Right forelimb (tissue), 1 donor: ENCODE measurements at regions not wholly inside any gene's neighbourhood (a gene's known extent, or its start where the extent isn't known, plus 50 kb on each side); places are given as distances from the start of the nearest gene placed in this dataset.

ENCODE experiments used
- DNase-seq: peaks from one replicate; pipeline ENCODE4 v3.0.0-alpha.2; 2018

DNA sequence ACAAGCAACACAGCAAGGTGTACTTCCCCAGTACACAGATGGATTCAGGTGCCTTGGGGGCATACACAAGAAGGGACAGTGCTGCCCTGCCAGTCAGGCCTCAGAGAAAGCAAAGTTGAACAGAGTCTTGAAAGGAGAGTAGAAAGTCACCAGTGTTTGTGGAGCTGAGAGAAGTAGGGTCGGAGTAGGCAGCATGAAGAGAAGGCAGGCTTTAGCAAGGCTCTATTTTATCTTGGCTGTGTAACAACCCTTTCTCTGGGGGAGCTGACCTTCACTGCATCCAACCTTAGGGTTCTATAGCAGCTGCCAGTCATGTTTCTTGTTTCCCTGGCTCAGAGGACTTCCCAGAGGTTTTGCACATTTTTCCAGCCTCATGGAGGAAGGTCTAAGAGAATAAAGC, 77.4 kb upstream of the BLID start:
- no peak for DNase-seq

DNA sequence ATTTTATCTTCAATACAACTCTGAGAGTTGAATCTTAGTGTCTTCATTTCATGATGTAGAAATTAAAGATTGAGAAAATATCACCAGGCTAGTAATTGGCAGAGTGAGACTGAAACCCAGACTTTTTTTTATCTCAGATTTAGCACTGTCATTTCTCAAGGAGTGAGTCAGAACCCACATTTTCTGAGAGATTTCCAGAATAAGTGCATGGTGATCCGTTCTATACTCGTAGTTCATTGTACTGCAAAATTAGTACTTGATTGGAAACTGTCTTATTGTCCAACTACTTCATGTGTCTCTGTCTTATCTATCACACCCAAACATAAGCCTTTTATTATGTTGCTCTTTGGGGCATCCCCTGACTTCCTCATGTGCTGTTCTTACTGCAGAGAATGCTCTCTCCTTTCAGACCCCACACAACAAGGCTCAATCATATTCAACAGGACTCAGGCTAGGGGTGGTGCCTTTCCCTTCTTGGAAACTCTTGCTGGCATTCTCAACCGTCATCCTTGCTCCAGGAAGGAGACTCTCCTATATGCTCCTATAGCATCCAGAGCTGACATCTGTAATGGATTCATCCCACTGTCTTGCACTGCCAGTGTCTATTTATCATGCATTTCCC, 76.7 kb upstream of the BLID start:
- no peak for DNase-seq

DNA sequence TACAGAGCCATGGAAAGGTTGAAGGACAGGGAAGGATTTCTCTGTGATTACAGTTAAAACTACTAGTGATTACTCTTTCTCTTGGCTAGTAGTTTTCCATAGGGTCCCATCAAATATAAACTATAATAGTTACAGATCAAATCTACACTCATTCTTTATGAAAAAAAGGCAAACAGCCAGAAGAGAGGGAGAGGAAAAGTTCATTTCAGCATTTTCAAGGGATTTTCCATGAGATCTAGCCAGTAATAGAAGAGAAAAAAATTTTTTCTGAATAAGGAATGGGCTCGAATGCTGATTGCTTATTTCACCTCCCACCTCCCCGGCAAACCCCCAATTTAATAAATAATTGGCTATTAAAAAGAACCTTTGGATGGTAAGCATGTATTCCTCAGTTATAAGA, 74.8 kb upstream of the BLID start:
- no peak for DNase-seq

DNA sequence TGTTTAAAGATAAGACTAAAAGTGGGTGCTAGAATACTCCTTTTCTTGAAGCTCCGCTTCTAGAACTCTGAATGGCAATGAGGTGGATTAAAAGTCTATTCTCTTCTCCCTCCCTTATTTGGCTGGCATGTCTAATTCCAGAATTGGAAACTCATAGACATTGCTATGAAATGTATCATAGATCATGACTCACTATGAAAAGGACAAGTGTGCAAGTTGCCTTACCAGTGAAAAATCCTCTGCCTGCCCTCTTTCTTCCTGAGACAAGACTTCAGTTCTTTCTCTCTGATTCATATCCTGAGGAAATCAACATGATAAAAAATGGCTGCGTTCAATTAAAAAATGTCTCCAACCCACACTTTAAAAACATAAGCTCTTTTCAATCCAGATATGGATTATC, 73.2 kb upstream of the BLID start:
- no peak for DNase-seq

DNA sequence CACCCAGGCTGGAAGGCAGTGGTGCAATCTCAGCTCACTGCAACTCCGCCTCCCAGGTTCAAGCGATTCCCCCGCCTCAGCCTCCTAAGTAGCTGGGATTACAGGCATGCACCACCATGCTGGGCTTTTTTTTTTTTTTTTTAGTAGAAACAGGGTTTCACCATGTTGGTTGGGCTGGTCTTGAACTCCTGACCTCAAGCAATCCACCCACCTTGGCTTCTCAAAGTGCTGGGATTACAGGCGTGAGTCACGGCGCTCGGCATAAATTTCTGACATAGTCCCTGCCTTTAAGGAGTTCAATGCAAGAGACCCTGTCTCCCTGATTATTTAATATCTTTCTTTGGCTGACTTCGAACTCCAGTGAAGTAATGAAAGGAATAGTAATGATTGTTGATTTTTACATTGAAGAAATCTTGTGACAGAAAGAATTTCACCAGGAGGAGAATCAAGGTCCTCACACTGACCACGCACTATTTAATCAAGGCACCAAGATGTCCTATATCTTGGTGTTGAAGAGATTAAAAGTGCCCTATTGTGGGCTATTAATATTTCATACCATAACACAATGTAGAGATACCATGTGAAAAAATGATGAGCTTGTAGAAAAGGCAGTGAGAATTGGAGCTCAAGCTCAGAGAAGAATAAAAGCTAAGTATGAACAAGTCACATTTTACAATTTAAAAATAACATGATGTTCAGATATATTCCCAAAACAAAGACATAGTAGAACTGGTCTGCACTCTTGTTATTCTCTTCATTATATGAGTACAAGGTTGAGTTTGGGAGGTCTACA, 71.6 kb upstream of the BLID start:
- no peak for DNase-seq

DNA sequence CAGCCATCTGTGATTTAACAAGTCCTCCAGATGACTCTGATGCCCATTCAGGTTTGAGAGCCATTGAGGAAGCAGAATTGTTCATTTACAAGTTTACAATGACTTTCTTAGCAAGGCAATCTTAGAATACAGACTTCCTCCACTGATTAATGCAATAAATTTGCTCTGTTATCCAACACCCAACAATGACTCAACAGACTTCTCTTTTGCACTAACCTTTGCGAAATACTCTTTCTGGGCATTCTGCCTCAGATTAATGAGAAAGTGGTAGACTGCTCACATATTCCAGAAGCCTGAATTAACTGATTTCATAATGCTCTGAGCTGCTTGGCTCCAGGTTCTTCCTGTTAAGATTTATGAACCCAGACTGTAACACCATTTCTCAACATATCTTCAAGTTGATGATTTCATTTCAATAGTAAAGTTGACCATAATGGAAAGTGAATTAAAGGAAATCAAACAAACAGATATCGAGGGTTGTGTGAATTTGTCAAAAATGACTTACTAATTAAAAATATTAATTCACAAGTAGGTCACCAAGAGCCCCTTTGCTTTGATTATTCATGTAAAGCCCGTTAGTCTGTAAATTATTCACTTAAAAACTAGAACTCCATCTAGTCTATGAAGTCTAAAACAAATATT, 70.5 kb upstream of the BLID start:
- no peak for DNase-seq

DNA sequence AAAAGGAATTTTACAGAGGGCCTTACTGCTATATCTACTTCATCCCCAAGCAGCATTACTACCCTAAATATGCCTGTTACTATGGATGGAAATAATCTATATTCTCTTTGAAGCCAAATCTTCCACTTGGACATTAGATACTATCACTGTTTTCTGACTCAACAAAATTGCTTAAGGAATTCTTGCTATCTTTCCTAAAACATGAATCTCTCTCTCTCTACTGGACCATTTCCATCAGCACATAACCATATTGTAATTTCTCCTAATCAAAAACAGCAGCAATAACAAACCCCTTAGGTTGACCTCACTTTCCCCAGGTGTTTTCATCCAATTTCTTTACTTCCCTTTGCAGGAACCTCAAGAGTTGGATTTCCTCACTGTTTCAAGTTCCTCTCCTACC, 67.9 kb upstream of the BLID start:
- DNase-seq: no peak

DNA sequence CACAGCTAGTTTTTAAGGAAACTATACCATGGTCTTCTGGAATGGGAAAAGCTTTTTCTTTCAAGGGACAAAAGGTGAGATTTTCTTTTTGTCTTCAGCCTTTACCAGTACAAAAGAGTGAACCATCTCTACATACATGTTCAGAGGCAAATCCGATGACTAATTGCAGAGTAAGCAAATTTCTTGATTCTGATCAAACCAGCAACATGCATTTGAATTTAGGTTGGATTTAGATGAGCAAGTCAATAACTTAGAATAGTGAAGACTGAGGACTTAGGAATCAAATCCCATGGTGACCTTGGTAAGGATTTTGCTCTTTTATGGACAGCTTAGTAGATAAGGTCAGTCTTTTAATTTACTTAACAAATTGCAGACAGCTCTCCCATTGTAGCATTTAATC, 65.9 kb upstream of the BLID start:
- DNase-seq: no peak

DNA sequence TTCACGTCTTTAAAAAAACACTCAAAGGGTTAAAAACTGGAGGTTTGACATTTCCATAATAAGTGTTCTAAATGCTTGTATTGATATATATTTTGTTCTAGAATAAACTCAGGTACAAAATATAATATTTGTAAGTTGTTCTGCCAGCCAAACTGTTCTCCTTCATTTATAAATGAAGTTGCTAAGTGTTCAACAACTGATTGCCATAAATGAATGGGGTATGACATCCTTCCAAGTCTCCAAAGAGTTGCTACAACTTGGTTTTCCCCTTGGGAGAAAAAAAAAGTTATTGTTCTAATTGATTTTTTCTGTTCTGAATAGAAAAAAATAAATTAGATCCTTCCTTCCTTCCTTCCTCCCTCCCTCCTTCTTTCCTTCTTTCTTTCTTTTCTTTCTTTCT, 65.4 kb upstream of the BLID start:
- DNase-seq: no peak

DNA sequence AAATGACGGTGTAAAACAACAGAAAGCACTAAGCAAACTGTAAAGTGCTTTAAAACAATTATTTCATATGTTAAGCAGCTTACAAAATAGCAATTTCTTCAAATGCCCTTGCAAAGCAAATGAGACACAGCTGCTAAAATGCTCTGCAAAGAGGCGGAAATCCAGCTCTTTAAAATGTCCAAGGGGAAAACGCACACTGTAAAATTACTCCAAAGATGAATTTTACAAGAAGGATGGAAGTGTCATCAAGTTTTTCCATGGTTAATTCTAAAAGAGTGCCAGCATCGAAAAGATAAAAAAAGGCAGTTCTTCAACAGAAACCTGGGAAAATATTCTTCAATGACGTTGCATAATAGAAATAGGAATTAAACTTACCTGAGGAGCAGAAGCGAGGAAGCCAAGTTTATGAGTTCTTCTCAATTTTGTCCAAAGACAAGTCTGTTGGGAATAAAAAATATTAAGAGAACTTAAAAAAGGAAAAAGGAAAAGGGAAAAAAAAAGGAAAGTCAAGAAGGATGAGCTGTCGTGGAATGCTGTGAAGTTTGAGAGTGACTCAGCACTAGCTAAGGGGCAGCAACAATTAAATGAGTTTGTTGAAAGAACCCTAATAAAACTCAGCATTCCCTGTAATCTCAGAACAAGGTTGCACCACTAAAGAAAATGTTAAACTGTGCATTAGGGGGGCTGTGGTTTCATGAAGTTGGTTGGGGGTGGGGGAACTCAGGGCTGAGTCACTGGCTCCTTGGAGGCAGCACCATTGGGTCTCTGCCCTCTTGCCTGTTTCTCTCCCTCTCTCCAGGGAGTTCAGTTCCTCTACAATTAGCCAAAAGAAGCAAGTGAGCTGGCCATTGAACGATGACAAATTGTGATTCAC, 64.2 kb upstream of the BLID start:
- no peak for DNase-seq

DNA sequence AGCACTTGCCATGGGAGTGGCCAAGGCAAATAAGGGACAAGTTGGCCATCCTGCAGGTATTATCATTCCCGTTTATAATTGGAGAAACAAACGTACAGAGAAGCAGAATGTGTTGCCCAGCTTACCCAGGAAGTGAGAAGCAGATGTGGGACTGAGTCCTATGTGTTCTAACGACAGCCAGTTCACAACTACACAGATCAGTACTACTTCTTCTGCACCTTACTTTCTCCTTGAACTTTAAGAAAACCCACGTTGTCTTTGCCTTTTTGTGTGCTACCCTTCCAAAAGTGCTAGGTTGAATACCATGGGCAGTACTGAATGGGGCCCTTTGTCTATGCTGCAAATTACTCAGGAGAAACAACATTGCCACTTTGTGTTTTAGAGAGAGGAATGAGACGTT, 62.8 kb upstream of the BLID start:
- DNase-seq: no peak

DNA sequence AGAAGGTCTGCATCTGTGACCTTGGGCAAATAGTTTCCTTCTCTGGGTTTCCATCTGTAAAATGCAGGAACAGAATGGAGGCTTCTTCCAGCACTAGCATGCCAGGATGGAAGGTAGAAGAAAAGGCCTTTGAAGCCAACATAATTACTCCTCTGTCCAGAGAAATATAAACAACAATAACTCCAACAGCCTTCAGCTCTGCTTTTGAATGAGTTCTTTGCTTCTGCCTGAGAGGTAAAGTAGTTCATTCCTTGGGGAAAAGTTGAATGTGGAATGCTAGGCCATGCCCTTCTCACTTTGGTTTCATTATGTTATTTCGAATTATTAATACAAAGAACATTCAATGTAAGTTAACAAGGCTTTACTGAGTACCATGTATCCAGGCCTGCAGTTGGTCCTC, 61.2 kb upstream of the BLID start:
- DNase-seq: no peak

DNA sequence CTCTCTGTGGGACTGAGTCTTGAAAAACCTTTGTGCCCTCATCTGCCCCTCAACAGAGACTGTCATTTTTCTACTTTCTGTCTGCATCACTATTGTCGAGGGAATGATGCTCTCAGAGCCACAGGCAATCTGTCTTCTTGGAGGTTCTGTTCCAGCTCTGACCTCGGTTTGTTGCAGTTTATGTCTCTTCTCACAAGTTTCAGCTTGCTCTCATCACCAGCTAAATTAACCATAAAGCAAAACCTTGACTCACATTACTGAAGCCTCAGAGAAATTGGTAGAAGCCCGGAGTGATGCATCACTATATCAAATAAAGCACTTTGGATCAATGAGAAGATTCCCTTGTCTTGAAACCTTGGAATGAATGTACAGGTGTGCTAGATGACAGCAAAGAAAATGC, 60.6 kb upstream of the BLID start:
- DNase-seq: no peak

DNA sequence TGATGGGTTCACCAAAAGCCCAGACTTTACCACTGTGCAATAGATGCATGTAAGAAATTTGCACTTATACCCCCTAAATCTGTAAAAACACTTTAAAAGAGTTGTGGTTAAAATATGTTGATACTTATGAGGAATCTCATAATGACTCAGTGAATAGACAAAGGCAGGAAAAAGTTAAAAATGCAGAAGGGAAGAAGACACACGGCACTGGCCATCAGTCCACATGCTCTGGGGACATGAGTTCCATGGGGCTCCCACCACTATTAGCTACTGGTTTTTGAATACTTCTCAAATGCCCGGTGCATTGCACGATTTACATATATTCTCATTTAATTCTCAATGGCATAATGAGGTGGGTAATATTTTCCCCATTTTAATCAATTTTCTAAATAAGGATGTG, 59.3 kb upstream of the BLID start:
- DNase-seq: no peak

DNA sequence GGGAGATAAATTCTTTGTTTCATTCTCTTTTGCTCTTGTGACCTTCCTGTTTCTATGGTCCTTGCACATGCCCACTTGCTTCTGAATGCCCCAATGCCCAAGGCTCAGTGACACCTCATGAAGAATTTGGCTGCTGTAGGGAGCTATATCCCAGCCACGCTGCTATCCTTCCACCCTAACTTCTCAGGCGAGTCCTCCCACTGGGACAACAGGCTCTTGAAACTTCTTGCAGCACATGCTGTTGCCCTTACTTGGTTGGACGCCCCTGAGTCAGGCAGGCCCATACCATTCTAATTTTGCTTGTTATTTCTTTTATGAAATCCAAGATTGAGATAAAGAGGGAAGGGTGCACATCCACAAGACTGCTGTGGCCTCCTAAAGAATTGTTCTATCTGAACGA, 57.6 kb upstream of the BLID start:
- no peak for DNase-seq

DNA sequence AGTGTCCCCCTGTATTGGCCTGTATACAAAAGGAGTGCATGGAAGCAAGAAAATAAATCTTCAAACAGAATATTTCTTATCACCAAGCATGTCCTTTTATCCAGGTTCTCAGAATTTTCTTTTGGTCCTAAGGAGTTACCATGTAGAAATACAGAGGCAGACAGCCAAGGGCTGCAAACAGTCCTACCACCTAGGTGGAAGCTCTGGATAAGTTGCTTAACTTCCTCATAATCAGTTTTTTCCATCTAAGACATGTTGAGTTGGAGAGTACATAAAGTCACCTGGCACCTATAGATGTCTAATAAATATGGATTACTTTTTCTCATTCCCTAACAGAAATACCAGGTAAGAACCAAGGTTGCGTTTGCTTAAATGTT, 57.0 kb upstream of the BLID start:
- DNase-seq: no peak

DNA sequence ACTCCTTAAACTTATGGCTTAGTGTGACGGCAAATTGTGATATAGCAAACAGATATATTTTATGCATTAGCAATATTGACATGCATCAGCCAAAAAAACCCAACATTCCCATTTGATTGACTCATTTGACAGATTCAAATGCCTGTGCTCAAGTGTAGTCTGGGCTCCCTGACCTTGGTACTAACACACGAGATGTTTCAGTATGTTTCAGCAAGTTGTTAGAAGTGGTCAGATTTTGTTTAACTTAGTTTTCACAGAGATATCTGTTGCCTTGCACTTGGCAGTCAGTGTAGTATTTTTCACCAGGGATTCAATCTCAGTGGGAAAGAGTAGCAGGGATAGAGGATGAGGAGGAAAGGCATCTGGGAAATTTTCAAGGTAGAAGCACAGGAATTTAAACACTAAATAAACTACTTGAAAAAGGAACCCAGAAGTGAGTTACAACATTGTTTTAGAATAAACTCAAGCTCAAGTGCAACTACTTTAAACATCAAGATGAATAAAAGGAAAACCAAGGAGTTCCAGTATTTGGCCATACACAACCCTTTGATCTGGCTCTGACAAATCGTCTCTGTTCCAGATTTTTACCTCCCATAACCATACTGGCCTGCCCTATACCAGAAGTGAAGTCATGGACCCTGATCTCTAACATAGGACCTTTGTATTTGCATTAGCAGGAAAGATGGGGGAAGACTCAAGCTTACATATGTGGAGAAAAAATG, 56.5 kb upstream of the BLID start:
- DNase-seq: no peak

DNA sequence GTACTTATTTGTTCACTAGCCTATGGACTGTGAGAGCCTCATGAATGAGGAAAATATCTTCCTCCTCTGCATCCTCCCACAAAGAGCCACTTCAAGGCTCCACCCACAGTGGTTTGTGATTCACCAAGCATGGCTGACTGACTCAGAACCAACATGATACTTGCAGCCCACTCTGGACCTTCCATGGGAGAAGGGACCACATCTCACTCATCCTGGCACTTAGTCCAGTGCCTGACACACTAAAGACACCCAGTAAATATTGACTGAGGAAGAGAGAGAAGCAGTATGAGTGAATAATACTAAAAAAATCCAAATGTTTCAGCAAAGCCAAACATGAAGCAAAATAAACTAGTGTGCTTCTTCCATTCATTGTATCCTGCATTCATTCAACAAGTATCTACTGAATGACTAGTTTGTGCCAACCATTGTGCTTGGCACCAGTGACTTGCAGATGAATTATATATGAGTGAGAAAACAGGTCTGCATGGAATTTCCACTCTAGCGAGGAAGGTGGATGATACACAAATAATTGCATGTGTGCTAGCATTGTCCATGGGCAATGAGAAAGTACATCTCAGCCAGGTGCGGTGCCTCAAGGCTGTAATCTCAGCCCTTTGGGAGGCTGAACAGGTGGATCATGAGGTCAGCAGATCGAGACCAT, 54.9 kb upstream of the BLID start:
- DNase-seq: no peak

DNA sequence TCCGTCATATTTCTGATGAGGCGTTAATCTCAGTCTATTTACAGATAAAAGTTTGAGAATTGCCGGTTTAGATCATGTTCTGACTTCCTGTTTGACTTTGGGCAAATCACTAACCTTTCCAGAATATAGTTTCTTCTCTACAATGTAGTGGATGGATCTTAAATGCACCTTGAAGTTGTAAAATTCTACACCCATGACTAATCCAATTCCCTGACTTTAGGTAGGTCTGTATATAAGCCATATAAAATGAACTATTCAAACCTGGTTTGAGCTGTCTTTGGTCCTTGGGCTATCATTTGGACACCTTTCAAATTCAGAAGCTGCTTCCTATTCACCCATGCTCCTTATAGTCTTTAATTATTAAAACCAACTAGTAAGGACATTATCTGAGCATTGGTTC, 52.2 kb upstream of the BLID start:
- no peak for DNase-seq

DNA sequence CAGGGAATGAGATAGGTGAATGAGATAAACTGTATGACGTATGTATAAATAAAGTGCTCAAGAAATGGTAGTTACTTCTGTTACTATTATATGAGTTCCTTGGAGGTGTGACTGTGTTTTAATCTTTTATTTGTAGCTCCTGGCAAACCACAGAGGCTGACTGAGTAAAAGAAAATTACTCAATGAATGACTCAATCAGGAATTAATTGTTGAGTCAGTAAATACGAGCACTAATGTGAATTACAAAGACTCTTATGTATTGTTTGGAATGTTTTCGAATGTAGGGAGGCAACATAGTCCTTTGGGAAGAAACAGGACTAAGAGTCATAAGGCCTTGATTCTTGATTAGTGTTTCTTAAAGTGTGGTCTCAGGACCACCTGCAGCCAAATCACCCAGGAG, 51.1 kb upstream of the BLID start:
- no peak for DNase-seq

DNA sequence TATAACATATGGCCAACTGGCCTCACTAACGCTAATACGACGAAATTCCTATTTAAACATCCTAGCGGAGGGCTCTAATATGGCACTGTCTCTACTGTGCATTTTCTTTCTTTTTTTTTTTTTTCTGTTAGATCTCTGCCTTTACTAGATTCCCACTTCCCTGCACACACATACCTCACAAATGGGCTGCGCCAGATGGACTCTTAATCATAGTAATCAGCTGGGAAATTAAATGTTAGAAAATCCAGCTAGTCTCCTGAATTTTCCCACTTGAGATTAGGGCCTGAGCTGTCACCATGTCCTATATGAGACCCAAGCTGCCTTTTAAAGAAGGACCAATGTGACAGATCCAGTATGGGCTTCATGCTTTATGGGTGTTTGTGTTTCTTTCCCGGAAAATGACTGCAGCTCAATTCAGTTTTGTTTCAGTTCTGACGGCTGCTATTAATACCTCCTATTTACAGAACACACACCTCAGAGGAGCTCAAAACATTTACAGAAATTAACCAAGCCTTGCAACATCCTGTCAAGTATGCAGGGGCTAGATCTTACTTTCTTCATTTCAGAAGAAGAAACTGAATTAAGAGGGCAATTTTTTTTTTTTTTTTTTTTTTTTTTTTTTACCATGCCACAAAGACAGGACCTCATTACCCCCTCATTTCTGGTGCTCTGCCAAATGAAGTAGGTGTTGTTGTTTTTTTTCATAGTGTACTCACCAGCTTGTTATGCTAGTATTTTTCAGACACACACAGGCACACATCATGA, 49.8 kb upstream of the BLID start:
- DNase-seq: no peak
